D721Med (cell line): ENCODE measurements at regions not wholly inside any gene's neighbourhood (a gene's known extent, or its start where the extent isn't known, plus 50 kb on each side); places are given as distances from the start of the nearest gene placed in this dataset.

ENCODE experiments used
- DNase-seq: peaks from one replicate; pipeline ENCODE4 v3.0.0; 2011; ENCODE audit warnings: low spot score; ENCODE audit not compliant: insufficient read length
- FAIRE-seq: peaks from 2 replicates; lab custom pipeline; 2011; peaks lifted over from hg19 to GRCh38; lab: Jason Lieb, UNC
- CTCF ChIP-seq: IDR thresholded peaks from 2 replicates; pipeline ENCODE4 v1.5.1; 2012; ENCODE audit warnings: mild to moderate bottlenecking, control low read depth; ENCODE audit not compliant: insufficient read depth; ENCODE audit errors: missing control alignments

GRCh38 chr2:118340103-118340502 lies 251.8 kb downstream of the INSIG2 start:
- DNase-seq: no peak
- no peak for FAIRE-seq
- TF ChIP-seq CTCF: no peak

- DNase-seq: no peak
- no peak for TF ChIP-seq CTCF
- no peak for FAIRE-seq
Observed at GRCh38 chr2:118339386-118339785, 251.1 kb downstream of the INSIG2 start.

- no peak for TF ChIP-seq CTCF
- DNase-seq (no peak), FAIRE-seq (no peak)
Observed at GRCh38 chr2:118333664-118334063, 245.4 kb downstream of the INSIG2 start.

GRCh38 chr2:118325321-118325955 lies 237.2 kb downstream of the INSIG2 start:
- FAIRE-seq (no peak), DNase-seq (no peak)
- TF ChIP-seq CTCF: no peak

- DNase-seq: no peak
- FAIRE-seq: no peak
- TF ChIP-seq CTCF: no peak
Observed at GRCh38 chr2:118322406-118322805, 234.1 kb downstream of the INSIG2 start.

GRCh38 chr2:118321432-118322105 lies 233.3 kb downstream of the INSIG2 start:
- DNase-seq: no peak
- no peak for TF ChIP-seq CTCF
- no peak for FAIRE-seq

- no peak for TF ChIP-seq CTCF
- no peak for DNase-seq
- no peak for FAIRE-seq
Observed at GRCh38 chr2:118320658-118321057, 232.4 kb downstream of the INSIG2 start.
